NCI-H2171 treated with DMSO at 0.1 percent for 48 hours (cell line): ENCODE measurements at regions not wholly inside any gene's neighbourhood (a gene's known extent, or its start where the extent isn't known, plus 50 kb on each side); places are given as distances from the start of the nearest gene placed in this dataset.
"Not testable (repeated sequence)": the region's sequence is repeated elsewhere in the genome, so short reads cannot be mapped to it uniquely, and the experiment has no call there.

Source experiments
- DNase-seq: peaks from one replicate; lab custom pipeline; 2025; lab: John Stamatoyannopoulos, UW

DNA sequence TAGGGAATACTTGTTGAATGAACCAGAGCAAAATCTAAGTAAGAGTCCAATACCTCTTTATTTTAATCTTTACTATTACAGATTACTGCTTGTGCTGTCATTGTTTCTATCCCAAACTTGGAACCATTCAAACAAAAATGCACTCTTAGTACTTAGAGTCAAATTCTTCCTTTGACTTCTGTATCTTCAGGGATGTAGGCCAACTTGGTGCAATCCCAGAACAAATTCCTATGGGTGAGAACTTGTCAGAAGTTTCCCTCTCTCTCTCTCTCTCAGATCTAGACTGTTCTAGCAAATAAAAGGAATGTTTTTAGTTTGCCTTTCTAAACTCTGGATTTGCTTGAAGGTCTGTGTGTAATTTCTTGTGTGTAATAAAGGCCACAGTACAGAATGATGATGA is 329.0 kb upstream of the TMTC4 start:
- no peak for DNase-seq

DNA sequence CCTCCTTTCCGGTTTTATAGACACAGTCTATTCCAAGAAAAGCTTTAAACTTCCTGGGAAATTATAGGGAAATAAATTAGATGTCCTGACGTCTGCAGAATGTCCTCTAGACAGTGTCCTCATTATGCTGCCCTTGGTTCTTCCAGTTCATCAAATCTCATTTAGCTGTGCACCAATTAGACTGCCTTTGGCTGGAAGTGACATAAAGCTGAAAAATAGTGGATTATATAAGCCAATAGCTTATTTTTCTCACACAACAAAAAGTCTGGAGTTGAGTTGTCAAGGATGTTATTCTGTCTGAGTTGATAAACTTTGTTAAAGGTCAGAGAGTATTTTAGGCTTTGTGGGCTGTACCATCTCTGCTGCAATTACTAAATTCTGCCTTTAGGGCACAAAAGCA is 314.8 kb upstream of the TMTC4 start:
- DNase-seq, result no peak

- no peak for DNase-seq
Observed at GRCh38 chr13:100988921-100989320, 314.3 kb upstream of the TMTC4 start.

DNA sequence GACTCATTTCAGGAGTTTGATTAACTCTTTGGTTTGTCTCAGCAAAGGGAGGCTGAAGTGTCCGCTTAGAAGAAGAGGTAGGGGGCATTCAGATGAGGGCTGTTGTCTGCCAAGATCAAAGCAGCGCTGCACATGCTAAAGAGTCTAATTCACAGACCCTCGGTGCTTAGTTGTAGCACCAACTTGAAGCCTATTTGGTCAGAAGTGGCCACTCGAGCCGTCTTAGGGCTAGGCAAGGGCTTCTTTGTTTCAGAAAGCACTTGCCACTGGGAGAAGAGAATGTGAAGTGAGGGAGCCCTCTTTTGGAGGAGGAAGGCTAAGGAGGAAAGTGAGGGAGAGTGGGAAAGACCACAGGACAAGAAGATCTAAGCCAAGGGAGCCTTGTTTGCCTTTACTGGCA is 313.4 kb upstream of the TMTC4 start:
- no peak for DNase-seq

DNA sequence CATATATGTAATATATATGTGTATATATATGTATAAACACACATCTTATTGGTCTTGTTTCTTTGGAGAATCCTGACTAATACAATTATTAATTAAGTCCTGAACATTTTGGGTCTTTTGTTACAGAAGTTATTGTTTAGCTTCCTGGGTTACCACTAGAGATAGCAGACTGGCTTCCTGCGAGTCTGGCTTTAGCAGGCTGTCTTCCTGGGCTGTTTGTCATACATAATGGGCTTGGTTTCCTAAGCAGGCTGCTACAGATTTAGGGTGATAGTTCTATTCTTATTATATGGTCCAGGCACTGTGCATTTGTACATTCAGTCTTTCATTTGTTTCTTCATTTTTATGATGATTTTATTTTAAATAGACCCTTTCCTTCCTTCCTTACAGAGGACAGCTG is 312.0 kb upstream of the TMTC4 start:
- DNase-seq, result no peak

DNA sequence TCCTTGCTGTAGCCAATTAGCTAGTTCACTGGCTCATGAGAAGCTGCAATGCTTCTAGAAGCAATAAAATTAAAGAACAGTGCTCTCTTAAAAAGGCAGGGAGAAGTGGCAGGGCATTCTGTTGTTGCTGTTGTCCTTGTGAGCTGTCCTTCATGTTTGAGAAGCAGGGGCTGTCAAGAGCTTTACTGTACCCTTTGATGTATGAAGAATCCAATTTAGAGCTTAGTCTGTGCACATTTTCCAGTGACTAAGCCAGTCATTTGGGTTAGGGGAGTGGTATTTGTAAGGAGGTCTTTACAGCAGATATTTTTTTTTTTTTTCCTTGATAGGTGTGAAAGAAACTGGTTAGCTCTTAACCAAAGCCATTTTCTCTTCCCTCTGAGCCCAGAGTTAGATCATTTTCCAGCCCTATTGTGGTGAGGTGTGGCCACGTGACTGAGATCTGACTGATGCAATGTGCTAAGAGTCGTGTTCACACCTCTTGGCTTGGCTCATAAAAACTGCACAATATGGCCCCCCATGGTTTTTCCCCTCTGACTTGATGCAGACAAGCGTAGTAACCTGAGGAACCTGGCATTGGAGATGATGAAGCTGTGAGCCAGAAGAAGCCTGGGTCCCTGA is 309.6 kb upstream of the TMTC4 start:
- DNase-seq, result peak; percentile 43

- peak; percentile 82 for DNase-seq
Observed at GRCh38 chr13:100983111-100983510, 308.5 kb upstream of the TMTC4 start.

GRCh38 chr13:100980171-100980570 is 305.6 kb upstream of the TMTC4 start:
- no peak for DNase-seq

- no peak for DNase-seq
Observed at GRCh38 chr13:100977841-100978240, 303.2 kb upstream of the TMTC4 start.

DNA sequence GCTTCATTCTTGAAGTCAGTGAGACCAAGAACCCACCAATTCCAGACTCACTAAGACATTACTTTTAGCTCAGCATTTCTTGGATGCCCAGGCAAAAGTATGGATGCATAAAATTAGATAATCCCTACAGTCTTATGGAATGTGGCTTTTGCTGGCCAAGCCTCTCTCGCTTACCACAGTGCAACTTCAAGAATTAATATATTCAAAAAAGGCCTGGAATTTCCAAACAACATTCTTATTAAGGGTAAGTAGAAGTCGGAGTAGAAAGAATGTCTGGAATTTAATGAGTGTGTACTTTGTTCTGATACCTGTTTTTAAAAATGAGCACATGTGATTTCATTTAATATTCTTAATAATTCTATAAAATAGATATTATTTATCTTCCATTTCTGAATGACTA is 302.4 kb upstream of the TMTC4 start:
- DNase-seq, result no peak

DNA sequence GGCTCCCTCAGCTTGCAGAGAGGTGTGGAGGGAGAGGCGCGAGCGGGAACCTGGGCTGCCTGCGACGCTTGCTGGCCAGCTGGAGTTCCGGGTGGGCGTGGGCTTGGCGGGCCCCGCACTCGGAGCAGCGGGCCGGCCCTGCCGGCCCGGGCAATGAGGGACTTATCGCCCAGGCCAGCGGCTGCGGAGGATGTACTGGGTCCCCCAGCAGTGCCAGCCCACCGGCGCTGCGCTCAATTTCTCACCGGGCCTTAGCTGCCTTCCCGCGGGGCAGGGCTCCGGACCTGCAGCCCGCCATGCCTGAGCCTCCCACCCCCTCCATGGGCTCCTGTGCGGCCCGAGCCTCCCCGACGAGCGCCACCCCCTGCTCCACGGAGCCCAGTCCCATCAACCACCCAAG is 301.1 kb upstream of the TMTC4 start:
- not testable (repeated sequence) for DNase-seq

GRCh38 chr13:100962585-100962984 is 288.0 kb upstream of the TMTC4 start:
- peak; percentile 66 for DNase-seq

DNA sequence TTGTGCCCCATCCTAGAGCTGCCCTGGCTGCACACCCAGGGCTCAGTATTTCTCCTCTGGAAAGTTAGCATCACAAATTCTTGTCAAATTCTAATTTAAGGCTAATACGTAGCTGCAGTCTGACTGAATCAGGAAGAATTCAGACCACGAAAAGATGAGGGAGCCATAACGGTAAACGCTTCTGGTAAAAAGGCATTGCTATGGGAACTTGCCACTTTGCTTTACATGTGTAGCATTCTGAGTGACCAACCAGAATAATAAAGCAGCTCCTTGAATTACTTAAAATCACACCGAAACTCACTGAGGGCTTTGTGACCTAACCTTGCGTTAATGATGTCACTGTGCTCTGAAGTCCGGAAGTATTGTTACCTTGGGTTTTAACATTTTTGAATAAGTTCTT is 286.6 kb upstream of the TMTC4 start:
- no peak for DNase-seq

GRCh38 chr13:100958831-100959230 is 284.2 kb upstream of the TMTC4 start:
- DNase-seq, result no peak

DNA sequence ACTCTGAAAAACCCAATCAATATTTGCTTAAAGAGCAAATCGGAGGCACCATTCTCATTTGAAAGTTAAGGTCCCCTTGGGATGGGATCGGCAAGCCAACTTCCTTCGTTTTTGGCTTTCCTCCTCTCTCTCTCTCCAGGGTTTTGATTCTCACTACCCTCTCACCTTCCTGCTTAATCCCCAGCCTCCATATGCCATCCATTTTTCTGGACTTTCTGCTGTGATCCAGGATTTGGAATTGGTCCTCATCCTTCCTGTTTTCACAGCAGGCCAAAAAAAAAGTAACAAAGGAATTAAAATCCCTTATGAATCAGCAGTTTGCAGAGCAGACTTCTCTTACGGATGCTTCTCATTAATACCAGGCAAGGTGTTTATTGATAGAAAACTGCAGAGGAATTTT is 283.1 kb upstream of the TMTC4 start:
- no peak for DNase-seq

- peak; percentile 89 for DNase-seq
Observed at GRCh38 chr13:100954430-100955305, 280.1 kb upstream of the TMTC4 start.

DNA sequence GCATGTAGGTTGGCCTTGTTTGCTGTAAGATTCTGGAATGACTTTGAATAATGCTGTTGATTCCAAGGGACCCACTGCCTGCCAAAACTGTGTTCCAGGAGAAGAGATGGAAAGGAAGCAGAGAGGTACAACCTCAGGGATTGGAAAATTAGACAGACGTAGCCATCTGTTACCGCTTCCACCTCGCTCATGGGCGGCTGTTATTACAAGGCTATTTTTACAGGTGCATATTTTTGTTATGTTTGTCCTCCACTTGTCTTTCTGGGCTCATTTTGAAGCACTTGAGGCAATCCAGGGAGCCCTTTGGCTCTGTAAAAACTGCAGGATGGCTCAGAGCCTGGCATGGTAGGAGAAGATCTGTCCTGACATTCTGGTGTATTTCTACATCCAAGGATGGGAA is 276.4 kb upstream of the TMTC4 start:
- DNase-seq, result peak; percentile 67

DNA sequence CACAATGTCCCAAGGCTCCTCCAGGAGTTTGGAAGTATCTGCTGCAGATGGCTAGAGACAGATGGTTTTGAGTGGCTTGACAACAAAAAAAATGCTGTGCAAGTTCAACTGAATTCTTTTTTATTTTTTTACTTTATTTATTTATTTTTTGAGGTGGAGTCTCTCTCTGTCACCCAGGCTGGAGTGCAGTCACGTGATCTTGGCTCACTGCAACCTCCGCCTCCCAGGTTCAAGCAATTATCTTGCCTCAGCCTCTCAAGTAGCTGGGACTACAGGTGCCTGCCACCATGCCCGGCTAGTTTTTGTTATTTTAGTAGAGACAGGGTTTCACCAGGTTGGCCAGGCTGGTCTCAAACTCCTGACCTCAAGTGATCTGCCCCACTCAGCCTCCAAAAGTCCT is 274.3 kb upstream of the TMTC4 start:
- DNase-seq, result not testable (repeated sequence)

GRCh38 chr13:100946588-100946987 is 272.0 kb upstream of the TMTC4 start:
- DNase-seq, result peak; percentile 15

GRCh38 chr13:100944791-100945345 is 270.3 kb upstream of the TMTC4 start:
- DNase-seq, result peak; percentile 78

DNA sequence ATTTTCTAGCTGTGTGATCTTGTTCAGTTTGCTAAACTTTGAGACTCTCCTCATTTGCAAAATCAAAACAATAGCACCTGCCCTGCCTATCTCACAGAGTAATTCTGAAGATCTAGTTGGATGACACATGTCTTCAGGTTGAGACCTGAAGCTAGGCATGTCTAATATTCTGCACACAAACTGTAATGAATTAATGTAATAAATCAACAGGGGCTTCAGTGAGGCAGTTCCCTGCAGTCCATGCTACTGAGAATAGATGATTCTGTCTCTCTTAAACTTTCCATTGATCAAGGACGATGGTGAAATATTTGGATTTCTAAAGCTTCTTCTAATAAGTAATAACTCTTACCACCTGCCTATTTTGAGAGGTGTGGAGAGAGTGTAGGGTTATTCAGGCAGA is 268.1 kb upstream of the TMTC4 start:
- DNase-seq, result no peak

GRCh38 chr13:100941377-100942368 is 267.1 kb upstream of the TMTC4 start:
- peak; percentile 82 for DNase-seq
